Mucosa of stomach (tissue), 1 donor: ENCODE measurements at regions not wholly inside any gene's neighbourhood (a gene's known extent, or its start where the extent isn't known, plus 50 kb on each side); places are given as distances from the start of the nearest gene placed in this dataset.

ENCODE experiments used
- H3K27me3 ChIP-seq: one replicate; pipeline ENCODE4 v1.7.0; 2013; ENCODE audit warnings: mild to moderate bottlenecking, low read length; ENCODE audit not compliant: control insufficient read depth, insufficient read depth
- H3K36me3 ChIP-seq: one replicate; pipeline ENCODE4 v1.7.0; 2013; ENCODE audit warnings: low read length; ENCODE audit not compliant: control insufficient read depth, insufficient read depth
- H3K4me1 ChIP-seq: one replicate; pipeline ENCODE4 v1.7.0; 2013; ENCODE audit warnings: mild to moderate bottlenecking, low read length; ENCODE audit not compliant: control insufficient read depth, insufficient read depth
- H3K4me3 ChIP-seq: one replicate; pipeline ENCODE4 v1.7.0; 2013; ENCODE audit warnings: low read length
- H3K9ac ChIP-seq: one replicate; pipeline ENCODE4 v1.7.0; 2013; ENCODE audit warnings: mild to moderate bottlenecking, low read length, moderate library complexity
- H3K9me3 ChIP-seq: one replicate; pipeline ENCODE4 v1.7.0; 2013; ENCODE audit warnings: mild to moderate bottlenecking, low read length, moderate library complexity; ENCODE audit not compliant: control insufficient read depth
- donor health status: Pancreatic carcinoma.

DNA sequence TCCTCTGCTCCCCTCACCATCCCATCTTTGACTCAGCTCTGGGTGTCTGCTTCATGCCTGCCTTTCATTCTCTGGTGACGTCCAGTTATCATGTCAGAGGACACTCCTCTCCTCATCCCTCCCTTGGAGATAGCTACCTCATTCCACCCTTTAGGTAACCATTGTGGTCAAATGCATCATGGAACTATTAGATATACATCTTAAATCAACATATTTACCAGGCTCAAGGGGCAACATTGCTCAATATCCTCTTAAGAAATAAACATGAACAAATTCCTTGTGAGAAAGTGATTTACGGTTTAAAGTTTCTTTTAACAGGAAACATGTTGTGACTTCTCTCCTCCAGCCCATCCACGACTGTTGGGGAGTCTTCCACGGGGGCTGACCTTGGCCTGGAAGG lies 511.6 kb upstream of the IGFBP3 start:
- Histone ChIP-seq H3K27me3 (no peaks in the 10 kb centered on the region), H3K36me3 (no peaks in the 10 kb centered on the region), H3K4me1 (no peaks in the 10 kb centered on the region), H3K4me3 (no peak overlapping the region), H3K9me3 (no peaks in the 10 kb centered on the region), H3K9ac (no peak overlapping the region)

DNA sequence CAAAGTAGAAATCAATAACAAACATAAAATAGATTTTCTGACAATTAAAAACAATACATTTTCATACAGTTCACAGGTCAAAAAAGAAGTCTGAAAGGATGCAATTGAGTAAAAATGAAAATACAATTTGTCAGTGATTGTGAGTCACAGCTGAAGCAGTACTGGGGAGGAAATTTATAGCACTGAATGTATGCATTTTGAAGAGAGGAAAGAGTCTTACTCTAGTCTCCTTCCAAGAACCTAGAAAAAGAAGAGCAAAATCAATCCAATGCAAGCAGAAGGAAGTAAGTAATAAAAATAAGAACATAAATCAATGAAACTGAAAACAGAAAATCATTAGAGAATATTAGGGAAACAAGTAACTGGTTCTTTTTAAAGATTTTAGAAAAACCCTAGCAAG lies 507.2 kb upstream of the IGFBP3 start:
- no peaks in the 10 kb centered on the region for H3K36me3 ChIP-seq
- H3K27me3 ChIP-seq: no peaks in the 10 kb centered on the region

DNA sequence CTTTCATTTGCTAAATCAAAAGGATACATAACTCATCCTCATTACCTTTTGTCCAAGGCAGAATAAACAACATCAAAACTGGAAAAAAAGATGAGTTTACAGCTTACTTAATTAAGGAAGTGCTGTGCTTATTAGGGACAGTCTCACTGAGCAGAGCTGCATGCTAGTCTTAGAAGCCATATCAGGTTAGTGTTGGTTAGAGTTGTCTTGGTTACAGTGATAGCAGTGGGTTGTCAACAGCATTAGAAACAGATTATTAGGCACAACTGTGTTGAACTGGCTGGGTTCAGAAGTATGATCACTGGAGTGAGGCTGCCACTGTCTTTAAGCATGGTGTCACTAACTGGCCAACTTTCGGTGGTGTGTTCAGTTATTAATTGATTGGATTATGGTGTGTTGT lies 503.9 kb upstream of the IGFBP3 start:
- no peak overlapping the region for H3K9ac ChIP-seq
- H3K27me3 ChIP-seq: no peaks in the 10 kb centered on the region
- H3K36me3 ChIP-seq: no peaks in the 10 kb centered on the region

More for the DNA sequence above, 507.2 kb upstream of the IGFBP3 start:
- Histone ChIP-seq H3K4me3 (no peak overlapping the region), H3K9ac (no peak overlapping the region), H3K9me3 (no peaks in the 10 kb centered on the region), H3K4me1 (no peaks in the 10 kb centered on the region)

DNA sequence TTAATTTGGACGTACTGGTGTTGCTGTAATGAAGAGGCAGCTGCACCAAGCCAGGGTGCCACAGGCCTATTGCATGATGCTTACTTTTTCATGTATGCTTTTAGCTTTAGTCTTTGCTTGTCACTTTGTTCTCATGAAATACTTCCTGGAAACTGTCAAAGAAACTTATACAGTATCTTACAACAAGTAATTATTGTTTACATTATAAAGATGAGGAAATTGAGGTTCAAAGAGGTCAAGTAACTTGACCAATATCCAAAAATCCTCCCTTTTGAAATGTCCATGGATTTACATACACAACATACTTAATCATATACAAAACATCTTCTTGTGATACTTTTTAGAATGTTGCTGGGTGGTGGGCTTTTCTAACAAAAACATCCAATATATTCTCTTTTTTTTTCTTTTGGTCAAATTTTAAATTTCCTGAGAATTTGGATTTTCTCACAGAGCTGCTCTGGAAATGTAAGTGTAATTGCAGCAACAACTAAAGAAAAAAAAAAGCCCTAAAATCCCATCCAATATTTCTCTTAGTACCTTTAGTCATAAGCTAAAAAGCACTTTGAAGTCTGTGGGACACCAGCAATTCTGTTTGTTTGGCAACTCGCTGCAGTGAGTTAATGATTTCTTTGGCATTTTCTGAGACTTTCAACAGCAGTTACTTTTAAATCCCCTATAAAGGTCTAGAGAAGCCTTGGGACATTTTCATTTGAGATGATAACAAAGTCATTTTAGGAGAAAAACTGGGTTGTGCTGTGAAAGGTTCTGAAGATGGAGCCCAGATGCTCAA lies 500.6 kb upstream of the IGFBP3 start:
- H3K9ac ChIP-seq: no peak overlapping the region
- H3K36me3 ChIP-seq: no peaks in the 10 kb centered on the region
- no peaks in the 10 kb centered on the region for H3K9me3 ChIP-seq
- H3K27me3 ChIP-seq: no peaks in the 10 kb centered on the region
- H3K4me1 ChIP-seq: no peaks in the 10 kb centered on the region
- no peak overlapping the region for H3K4me3 ChIP-seq

More for the DNA sequence above, 503.9 kb upstream of the IGFBP3 start:
- Histone ChIP-seq H3K4me3 (no peak overlapping the region), H3K9me3 (no peaks in the 10 kb centered on the region), H3K4me1 (no peaks in the 10 kb centered on the region)

DNA sequence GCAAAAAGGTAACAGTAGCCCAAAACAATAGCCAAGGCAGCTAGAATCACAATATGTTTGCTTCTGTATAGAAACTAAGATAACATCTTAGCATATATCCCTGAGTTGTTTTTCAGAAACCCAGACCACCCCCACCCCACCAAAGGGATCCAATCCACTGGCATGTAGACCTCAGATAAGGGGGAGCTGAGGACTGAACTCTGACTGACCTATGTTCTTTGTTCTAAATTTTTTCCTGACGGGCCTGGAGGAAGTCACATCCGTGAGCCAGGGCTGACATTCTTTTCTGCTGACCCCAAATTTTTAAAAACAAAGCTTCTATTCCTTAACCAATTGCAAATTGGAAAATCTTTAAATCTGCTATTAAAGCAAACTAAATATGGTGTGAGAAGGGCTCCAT lies 493.9 kb upstream of the IGFBP3 start:
- Histone ChIP-seq H3K9me3 (no peaks in the 10 kb centered on the region), H3K27me3 (no peaks in the 10 kb centered on the region), H3K36me3 (no peaks in the 10 kb centered on the region), H3K9ac (no peak overlapping the region), H3K4me1 (no peaks in the 10 kb centered on the region), H3K4me3 (no peak overlapping the region)

DNA sequence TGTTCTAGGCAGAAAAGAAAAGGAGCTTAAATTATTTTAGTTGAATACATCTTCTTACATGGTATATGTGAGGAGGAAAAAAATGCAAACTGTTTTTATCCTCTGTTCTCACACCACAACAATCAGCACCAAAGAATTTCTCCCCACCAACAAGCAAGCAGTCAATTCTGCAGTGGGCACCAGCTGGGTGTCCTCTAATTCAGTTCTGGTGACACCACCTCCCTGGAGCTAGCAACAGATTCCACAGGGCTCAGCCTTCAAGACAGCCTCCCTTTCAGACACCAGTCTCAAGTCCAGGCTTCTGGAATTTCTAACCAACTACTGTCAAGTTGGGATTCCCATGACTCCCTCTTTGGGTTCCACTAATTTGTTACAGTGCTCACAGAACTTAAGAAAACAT lies 490.2 kb upstream of the IGFBP3 start:
- no peaks in the 10 kb centered on the region for H3K36me3 ChIP-seq
- H3K4me3 ChIP-seq: no peak overlapping the region
- no peaks in the 10 kb centered on the region for H3K27me3 ChIP-seq
- no peak overlapping the region for H3K9ac ChIP-seq
- H3K9me3 ChIP-seq: no peaks in the 10 kb centered on the region
- no peaks in the 10 kb centered on the region for H3K4me1 ChIP-seq

DNA sequence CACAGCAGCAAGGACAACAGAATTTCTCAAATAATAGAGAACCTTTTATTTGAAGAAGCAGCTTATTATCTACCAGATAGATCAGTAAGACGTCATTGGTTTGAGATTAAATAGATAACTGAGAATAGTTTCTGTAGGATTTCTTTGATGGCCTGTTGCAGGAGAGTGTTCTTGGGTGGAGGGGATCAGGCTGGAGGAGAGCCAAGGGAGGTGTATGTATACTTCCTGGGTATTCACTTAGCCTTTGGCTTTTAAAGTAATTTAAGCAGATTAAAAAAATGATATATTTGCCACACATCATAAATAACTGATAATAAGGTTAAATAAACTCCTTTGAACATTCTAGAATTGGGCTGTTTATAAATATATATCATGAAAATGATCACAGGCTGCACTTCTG lies 486.1 kb upstream of the IGFBP3 start:
- no peaks in the 10 kb centered on the region for H3K36me3 ChIP-seq
- H3K4me1 ChIP-seq: no peaks in the 10 kb centered on the region
- H3K27me3 ChIP-seq: no peaks in the 10 kb centered on the region
- no peak overlapping the region for H3K9ac ChIP-seq
- no peaks in the 10 kb centered on the region for H3K9me3 ChIP-seq
- no peak overlapping the region for H3K4me3 ChIP-seq

DNA sequence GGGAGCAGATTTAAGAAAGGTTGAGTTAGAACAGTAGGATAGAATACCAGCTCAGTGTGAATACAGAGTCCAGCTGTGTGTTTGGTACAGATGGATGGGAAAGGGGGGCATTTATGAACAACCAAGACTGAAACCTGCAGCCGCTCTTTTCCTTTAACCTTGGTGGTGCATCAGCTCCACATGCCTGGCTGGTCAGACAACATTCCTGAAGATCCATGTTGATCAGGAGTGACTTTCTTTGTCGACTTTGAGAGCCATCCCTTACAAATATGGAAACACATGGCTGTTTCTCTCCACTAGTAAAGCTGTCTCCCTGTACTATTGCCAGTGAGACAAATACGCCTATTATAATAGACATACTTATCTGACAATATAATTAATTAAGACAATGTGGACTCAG lies 476.5 kb upstream of the IGFBP3 start:
- H3K9me3 ChIP-seq: no peaks in the 10 kb centered on the region
- H3K27me3 ChIP-seq: no peaks in the 10 kb centered on the region
- no peaks in the 10 kb centered on the region for H3K4me1 ChIP-seq
- H3K4me3 ChIP-seq: no peak overlapping the region
- H3K9ac ChIP-seq: no peak overlapping the region
- H3K36me3 ChIP-seq: no peaks in the 10 kb centered on the region

DNA sequence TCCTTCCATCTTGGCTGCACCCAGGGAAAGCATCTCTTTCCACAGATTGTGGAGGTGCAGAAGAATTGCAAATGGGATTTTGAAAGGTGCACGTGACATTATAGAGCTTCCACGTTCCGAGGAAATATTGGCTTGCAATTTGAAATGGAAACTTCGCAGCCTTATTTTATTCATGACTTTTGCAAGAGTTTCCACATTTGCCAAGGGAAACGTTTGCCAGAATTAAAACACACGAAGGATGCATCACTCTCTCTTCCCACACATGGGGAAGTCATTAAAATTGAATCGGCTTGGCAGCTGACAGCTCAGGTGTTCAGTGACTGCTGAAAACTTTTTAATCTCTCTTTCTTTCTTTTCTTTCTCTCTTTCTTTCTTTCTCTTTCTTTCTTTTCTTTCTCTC lies 475.4 kb upstream of the IGFBP3 start:
- Histone ChIP-seq H3K36me3 (no peaks in the 10 kb centered on the region), H3K27me3 (no peaks in the 10 kb centered on the region), H3K4me1 (no peaks in the 10 kb centered on the region), H3K9me3 (no peaks in the 10 kb centered on the region), H3K9ac (no peak overlapping the region), H3K4me3 (no peak overlapping the region)

DNA sequence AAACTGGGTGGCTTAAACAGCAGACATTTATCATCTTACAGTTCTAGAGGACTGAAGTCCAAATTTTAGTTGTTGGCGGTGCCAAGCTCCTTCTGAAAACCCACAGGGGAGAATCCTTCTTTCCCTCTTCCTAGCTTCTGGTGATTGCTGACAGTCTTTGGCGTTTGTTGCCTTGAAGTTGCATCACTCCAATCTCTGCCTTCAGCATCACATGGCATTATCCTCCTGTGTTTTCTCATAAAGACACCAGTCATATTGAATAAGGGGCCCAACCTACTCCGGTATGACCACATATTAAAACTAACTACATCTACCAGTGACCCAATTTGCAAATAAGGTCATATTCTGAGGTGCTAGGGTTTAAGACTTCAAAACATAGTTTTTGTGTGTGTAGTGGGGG lies 472.1 kb upstream of the IGFBP3 start:
- Histone ChIP-seq H3K4me1 (no peaks in the 10 kb centered on the region), H3K36me3 (no peaks in the 10 kb centered on the region), H3K9ac (no peak overlapping the region), H3K4me3 (no peak overlapping the region), H3K27me3 (no peaks in the 10 kb centered on the region), H3K9me3 (no peaks in the 10 kb centered on the region)

DNA sequence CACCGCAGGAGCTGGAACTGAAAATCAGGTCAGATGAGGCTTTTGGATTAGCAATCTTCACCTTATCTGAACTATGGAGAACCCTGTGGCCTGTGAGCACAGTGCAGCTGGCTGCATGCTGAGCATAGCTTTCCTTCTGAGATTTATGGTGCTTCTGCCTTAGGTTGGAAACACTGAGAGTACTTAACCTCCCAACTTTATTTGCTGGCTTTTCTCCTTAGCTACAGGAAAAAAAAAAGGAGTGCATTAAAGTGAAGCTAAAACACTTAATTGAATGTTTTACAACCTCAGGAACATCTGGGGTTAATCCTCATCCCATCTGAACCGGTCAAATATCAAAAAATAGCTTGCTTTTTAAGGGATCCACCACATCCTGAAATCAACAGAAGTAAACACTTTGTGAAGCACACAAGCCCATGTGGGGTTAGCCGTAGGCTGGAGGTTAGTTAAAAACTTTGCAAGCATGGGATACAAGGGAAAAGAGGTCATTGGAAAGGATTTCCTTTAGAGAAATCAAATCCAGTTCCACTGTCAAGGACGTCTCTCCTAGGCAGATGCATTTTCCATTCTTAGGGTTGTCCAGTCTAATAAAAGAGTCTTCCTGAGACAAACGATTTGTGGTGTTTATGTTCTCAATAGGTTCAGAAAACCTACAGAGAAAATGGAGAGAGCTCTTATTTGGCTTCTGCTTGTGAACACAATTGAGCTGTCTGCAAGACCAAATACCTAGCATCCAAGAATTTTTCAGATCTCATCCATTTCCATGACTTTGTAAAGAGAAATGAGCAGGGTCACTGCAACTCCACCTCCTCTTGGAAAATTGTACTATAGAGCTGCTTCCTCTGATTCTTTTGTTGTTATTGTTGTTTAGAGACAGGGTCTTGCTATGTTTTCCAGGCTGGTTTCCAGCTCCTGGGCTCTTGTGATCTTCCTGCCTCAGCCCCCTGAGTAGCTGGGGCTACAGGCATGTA lies 470.4 kb upstream of the IGFBP3 start:
- H3K4me3 ChIP-seq: no peak overlapping the region
- H3K4me1 ChIP-seq: no peaks in the 10 kb centered on the region
- H3K9me3 ChIP-seq: no peaks in the 10 kb centered on the region
- H3K27me3 ChIP-seq: no peaks in the 10 kb centered on the region
- H3K9ac ChIP-seq: no peak overlapping the region
- H3K36me3 ChIP-seq: no peaks in the 10 kb centered on the region

DNA sequence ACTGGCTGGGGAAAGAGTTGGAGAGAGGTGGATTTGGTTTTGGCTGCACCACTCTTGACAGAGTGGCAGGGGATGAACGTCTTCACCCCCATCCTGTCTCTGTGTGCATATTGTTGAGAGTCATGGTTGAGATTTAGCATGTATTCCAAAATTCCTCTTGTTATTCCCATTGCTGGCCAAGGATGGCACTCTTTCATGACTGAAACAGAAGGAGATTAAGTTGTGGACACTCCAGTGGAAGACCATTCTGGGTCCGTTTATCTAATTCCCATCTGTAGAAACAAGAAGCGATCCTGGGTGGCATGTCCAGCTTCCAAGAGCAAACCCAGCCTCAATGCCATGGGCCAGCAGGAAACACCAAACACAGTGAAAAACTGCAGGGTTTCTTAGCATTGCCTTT lies 469.0 kb upstream of the IGFBP3 start:
- H3K36me3 ChIP-seq: no peaks in the 10 kb centered on the region
- H3K4me1 ChIP-seq: no peaks in the 10 kb centered on the region
- no peak overlapping the region for H3K4me3 ChIP-seq
- no peak overlapping the region for H3K9ac ChIP-seq
- H3K9me3 ChIP-seq: no peaks in the 10 kb centered on the region
- no peaks in the 10 kb centered on the region for H3K27me3 ChIP-seq
